Fibroblast of mammary gland (primary cell): ENCODE measurements at regions not wholly inside any gene's neighbourhood (a gene's known extent, or its start where the extent isn't known, plus 50 kb on each side); places are given as distances from the start of the nearest gene placed in this dataset.

Experiments used
- DNase-seq: peaks from one replicate; pipeline ENCODE4 v3.0.0-alpha.2; 2010; ENCODE audit warnings: low read depth
- H3K4me3 ChIP-seq: 2 replicates; pipeline ENCODE4 v1.5.1; 2011; ENCODE audit warnings: low read depth, mild to moderate bottlenecking, low read length, moderate library complexity; ENCODE audit not compliant: control insufficient read depth
- CTCF ChIP-seq: conservative IDR thresholded peaks from 2 replicates; pipeline ENCODE4 v1.5.1; 2011; ENCODE audit warnings: low read depth, low read length, inconsistent platforms; ENCODE audit not compliant: control insufficient read depth, insufficient read depth

DNA sequence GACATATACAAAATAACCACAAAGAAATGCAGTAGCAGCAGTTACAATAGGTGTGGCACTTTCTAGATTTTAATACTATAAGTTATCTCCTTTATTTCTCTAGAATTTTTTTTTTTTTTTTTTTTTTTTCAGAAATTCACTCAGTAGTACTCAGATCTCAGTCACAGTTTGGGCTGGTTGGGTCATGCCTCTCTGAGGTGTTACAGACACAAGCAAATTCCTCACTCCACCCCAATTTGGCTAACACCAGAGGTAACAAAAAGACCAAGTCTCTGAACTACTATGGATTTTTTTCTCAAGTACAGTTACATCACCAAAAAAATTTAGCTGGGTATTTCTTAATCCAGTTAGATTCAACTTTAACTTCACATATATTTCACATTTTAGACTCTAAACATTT lies 985.1 kb upstream of the LRRN3 start:
- no peak for TF ChIP-seq CTCF
- no peak for DNase-seq
- H3K4me3 ChIP-seq: no peak overlapping the region

- no peak for TF ChIP-seq CTCF
- no peak overlapping the region for H3K4me3 ChIP-seq
- DNase-seq: no peak
Measured at GRCh38 chr7:110119883-110120581, 970.9 kb upstream of the LRRN3 start.

GRCh38 chr7:110129159-110129558 lies 961.8 kb upstream of the LRRN3 start:
- no peak overlapping the region for H3K4me3 ChIP-seq
- TF ChIP-seq CTCF: no peak
- no peak for DNase-seq

- no peak for TF ChIP-seq CTCF
- no peak for DNase-seq
- no peak overlapping the region for H3K4me3 ChIP-seq
Measured at GRCh38 chr7:110130669-110131068, 960.3 kb upstream of the LRRN3 start.

- no peak for TF ChIP-seq CTCF
- no peak for DNase-seq
- H3K4me3 ChIP-seq: no peak overlapping the region
Measured at GRCh38 chr7:110131344-110131743, 959.6 kb upstream of the LRRN3 start.

DNA sequence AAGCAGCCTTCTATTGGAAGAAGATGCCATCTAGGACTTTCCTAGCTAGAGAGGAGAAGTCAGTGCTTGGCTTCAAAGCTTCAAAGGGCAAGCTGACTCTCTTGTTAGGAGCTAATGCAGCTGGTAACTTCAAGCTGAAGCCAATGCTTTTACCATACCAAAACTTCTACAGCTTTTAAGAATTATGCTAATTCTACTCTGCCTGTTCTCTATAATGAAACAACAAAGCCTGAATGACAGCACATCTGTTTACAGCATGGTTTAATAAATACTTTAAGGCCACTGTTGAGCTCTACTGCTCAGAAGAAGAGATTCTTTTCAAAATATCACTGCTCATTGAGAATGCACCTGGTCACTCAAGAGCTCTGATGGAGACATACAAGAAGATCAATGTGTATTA lies 951.9 kb upstream of the LRRN3 start:
- TF ChIP-seq CTCF: no peak
- no peak overlapping the region for H3K4me3 ChIP-seq
- DNase-seq: no peak
